Lower leg skin (tissue), 4 donors: ENCODE measurements at regions not wholly inside any gene's neighbourhood (a gene's known extent, or its start where the extent isn't known, plus 50 kb on each side); places are given as distances from the start of the nearest gene placed in this dataset.

Experiments used
- DNase-seq, 2 donors: peaks; one replicate each; pipeline ENCODE4 v3.0.0-alpha.2; 2019; ENCODE audit warnings: low spot score in 2 of 2
- H3K4me3 ChIP-seq: fragments of 200-600 bp; sonication (generic); 2 replicates; pipeline ENCODE4 v1.5.1; 2017; ENCODE audit warnings: mild to moderate bottlenecking, low read depth; ENCODE audit not compliant: poor library complexity, severe bottlenecking
- CTCF ChIP-seq, 3 donors: fragments of 450-650 bp; IDR thresholded peaks; one replicate each; pipeline ENCODE4 v1.5.1; 2016; ENCODE audit warnings: antibody characterized with exemption in 3 of 3, mild to moderate bottlenecking in 3 of 3, moderate library complexity in 2 of 3
- POLR2A ChIP-seq, 2 donors: fragments of 450-650 bp; IDR thresholded peaks; one replicate each; pipeline ENCODE4 v1.6.1; 2016 to 2017; ENCODE audit warnings: antibody characterized with exemption in 2 of 2, mild to moderate bottlenecking in 1 of 2, moderate library complexity in 1 of 2
- WGBS, 2 donors: methylation state at CpG; one replicate each; pipeline ENCODE4 v1.1.5; 2018; 5-methylcytosine and 5-hydroxymethylcytosine counted together
- intact Hi-C: fragments of 100-400 bp; cut with DNase I; formaldehyde crosslinking; loops from one replicate; pipeline ENCODE4 v1.15.0; 2023; ENCODE audit warnings: low total_unique reads

DNA sequence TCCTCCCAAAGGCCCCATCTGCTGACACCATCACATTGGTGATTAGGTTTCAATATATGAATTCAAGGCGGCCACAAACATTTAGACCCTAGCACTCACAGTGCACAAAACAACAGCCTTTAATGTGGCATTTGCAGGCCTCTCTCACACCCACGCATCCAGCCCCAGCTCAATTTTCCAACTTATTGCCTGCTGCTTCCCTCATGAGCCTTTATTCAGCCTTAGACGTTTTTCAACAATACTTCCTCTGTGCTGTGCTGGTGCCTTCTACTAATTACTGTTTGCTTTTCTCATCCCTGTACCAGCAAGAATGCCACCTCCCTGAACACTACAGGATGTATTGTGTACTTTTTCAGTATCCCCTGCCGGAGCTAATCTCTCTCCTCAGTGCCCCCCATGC, 334.6 kb downstream of the GABRB3 start:
- no peak for DNase-seq
- 64 to 68% methylated on average over 4 of the region's 4 CpGs for whole genome bisulfite sequencing, 2 donors
- no peak for TF ChIP-seq CTCF (IDR thresholded peaks at IDR 0.05)
- no peak for TF ChIP-seq POLR2A (IDR thresholded peaks at IDR 0.05)
- no peak overlapping the region for H3K4me3 ChIP-seq
- intact Hi-C loops, result no loop called here

GRCh38 chr15:26433818-26434217, 339.0 kb downstream of the GABRB3 start:
- H3K4me3 ChIP-seq, result no peak overlapping the region
- TF ChIP-seq CTCF (IDR thresholded peaks at IDR 0.05) (no peak), POLR2A (IDR thresholded peaks at IDR 0.05) (no peak)
- intact Hi-C loops, result no loop called here
- 85 to 88% methylated on average over 5 of the region's 5 CpGs for WGBS, 2 donors
- no peak for DNase-seq

GRCh38 chr15:26433060-26433459, 339.8 kb downstream of the GABRB3 start:
- 79 to 85% methylated on average over 2 of the region's 2 CpGs for WGBS, 2 donors
- no peak overlapping the region for H3K4me3 ChIP-seq
- TF ChIP-seq POLR2A (IDR thresholded peaks at IDR 0.05), result no peak
- TF ChIP-seq CTCF (IDR thresholded peaks at IDR 0.05), result no peak
- intact Hi-C loops, result no loop called here
- DNase-seq, result no peak

GRCh38 chr15:26421065-26421464, 351.8 kb downstream of the GABRB3 start:
- TF ChIP-seq POLR2A (IDR thresholded peaks at IDR 0.05), result no peak
- no peak for TF ChIP-seq CTCF (IDR thresholded peaks at IDR 0.05)
- WGBS, 2 donors, result 72 to 81% methylated on average over 2 of the region's 2 CpGs
- H3K4me3 ChIP-seq, result no peak overlapping the region
- no peak for DNase-seq
- intact Hi-C loops, result no loop called here

DNA sequence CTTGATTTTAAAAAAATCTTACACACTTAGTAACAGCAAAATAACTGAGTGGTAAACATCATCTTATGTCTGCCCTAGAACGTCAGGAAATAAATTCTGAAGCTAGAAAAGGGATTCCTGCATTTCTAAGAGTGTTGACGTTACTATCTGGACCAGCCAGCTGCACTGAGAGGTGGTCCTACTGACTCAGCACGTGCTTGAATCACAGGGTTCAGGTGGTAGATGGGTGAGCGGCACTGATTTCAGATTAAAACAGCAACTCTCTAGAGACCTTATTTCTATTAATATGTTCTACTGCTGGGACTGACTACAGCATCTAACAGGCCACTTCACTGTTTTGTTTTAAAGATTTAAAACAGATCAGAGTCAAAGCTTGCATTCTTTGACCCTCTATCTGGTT, 377.2 kb downstream of the GABRB3 start:
- 59% methylated on average over 4 of the region's 4 CpGs for WGBS, 2 donors
- intact Hi-C loops, result no loop called here
- no peak for DNase-seq
- no peak for TF ChIP-seq CTCF (IDR thresholded peaks at IDR 0.05)
- TF ChIP-seq POLR2A (IDR thresholded peaks at IDR 0.05), result no peak
- H3K4me3 ChIP-seq, result no peak overlapping the region

GRCh38 chr15:26394801-26395200, 378.1 kb downstream of the GABRB3 start:
- intact Hi-C loops, result no loop called here
- no peak for DNase-seq
- TF ChIP-seq POLR2A (IDR thresholded peaks at IDR 0.05) (no peak), CTCF (IDR thresholded peaks at IDR 0.05) (no peak)
- WGBS, 2 donors, result 37 to 59% methylated on average over 8 of the region's 8 CpGs
- H3K4me3 ChIP-seq, result no peak overlapping the region
